Activated T-helper 1 cell treated with Interleukin-2 at 50 U/mL for 16 hours (primary cell): ENCODE measurements at regions not wholly inside any gene's neighbourhood (a gene's known extent, or its start where the extent isn't known, plus 50 kb on each side); places are given as distances from the start of the nearest gene placed in this dataset.
"Not testable (repeated sequence)": the region's sequence is repeated elsewhere in the genome, so short reads cannot be mapped to it uniquely, and the experiment has no call there.

Experiments
- DNase-seq: peaks from one replicate; pipeline ENCODE4 v3.0.0-alpha.2; 2020; ENCODE audit warnings: low read depth

DNA sequence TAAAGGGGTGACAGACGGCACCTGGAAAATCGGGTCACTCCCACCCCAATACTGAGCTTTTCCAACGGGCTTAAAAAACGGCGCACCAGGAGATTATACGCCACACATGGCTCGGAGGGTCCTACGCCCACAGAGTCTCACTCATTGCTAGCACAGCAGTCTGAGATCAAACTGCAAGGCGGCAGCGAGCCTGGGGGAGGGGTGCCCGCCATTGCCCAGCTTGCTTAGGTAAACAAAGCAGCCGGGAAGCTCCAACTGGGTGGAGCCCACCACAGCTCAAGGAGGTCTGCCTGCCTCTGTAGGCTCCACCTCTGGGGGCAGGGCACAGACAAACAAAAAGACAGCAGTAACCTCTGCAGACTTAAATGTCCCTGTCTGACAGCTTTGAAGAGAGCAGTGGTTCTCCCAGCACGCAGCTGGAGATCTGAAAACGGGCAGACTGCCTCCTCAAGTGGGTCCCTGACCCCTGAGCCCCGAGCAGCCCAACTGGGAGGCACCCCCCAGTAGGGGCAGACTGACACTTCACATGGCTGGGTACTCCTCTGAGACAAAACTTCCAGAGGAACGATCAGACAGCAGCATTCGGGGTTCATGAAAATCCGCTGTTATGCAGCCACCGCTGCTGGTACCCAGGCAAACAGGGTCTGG, 162.8 kb upstream of the GJE1 start:
- not testable (repeated sequence) for DNase-seq

DNA sequence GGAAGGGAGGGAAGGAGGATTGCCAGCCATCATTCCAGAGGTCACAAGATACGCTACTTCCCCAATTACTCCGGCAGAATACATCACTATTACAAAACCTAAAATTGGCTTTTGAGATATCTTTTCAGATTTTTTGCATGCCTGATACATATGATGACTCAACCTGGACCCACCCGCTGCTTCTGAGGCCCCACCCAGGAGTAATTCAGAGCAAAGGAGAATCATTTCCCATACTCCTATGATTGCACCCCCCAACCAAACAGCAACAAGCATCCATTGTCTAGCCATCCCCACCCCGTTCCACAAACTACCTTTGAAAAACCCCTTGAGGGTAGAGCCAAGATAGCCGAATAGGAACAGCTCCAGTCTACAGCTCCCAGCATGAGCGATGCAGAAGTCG, 163.5 kb upstream of the GJE1 start:
- no peak for DNase-seq

DNA sequence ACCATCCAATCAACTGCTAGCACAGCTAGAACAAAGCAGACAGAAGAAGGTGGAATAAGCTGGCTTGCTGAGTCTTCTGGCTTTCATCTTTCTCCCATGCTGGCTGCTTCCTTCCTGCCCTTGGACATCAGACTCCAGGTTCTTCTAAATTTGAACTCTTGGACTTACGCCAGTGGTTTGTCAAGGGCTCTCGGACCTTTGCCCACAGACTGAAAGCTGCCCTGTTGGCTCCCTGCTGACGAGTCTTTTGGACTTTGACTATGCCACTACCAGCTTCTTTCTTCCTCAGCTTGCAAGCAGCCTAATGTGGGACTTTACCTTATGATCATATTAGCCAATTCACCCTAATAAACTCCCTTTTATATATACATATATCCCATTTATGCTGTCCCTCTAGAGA, 164.1 kb upstream of the GJE1 start:
- DNase-seq: no peak

DNA sequence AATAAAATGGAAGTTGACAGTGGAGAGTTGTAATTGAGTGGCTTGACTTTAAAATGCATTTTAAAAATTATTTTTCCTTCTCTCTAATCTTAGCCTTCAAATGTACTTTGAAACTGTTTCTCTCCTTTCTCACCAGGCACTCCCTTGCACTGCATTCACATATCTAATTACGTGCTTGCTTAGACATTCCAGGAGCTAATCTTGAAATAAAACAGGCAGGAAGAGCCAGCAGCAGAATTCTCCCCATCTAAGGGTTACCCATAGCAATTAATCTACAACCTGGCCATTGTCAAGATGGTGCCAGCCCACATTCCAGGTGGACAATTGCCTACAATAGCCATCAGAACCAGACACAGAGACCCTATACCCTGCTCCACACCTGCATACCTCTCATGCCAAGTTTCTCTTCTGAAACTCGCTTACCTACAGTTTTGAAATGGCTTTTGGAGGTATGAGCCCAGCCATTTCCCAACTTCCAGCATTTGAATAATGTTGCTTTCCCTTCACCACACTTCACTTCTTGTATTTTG, 167.6 kb upstream of the GJE1 start:
- DNase-seq: no peak

DNA sequence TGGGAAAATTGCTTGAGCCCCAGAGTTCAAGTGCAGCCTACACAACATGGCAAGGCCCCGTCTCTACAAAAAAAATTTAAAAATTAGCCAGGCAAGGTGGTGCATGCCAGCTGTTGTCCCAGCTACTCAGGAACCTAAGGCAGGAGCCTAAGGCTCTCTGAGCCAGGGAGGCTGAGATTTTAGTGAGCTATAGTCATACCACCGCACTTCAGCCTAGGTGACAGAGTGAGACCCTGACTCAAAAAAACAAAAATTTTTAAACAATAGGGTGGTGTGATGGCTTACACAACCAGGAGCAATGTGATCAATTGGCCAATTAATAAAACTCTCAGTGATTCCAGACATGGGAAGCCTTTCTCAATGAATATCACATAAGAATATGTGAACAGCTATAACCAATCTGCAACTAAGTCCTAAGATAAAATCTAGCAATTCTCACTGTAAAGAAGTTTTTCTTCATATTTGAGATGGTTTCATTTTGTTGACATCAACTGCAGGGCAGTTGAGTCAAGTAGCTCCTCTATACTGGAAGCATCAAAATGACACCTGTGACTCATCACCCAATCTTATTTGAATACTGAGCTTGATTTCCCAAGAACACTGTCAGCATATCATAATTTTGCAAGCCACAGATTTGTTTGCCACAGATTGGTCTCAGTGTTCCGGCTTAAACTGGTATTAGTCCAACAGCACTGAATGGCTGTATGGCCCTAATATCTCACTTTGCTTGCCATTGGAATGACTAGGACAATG, 169.0 kb upstream of the GJE1 start:
- no peak for DNase-seq

DNA sequence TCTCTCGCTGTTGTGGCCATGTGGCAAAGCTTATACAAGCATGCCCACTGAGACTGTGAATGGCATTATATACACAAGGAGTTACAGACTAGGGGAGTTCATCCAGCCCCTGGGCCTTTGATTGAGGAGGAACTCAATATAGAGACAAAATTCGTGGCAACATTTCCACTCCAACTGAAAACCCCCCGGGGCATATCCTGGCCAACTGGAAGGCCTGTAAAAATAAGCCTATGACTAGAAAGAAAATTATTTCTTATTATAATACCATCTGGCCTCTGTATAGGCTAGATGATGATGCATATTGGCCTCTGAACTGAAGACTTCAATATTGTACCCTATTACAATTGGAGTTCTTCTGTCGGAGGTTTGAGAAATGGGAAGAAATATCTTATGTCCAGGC, 175.5 kb upstream of the GJE1 start:
- no peak for DNase-seq

DNA sequence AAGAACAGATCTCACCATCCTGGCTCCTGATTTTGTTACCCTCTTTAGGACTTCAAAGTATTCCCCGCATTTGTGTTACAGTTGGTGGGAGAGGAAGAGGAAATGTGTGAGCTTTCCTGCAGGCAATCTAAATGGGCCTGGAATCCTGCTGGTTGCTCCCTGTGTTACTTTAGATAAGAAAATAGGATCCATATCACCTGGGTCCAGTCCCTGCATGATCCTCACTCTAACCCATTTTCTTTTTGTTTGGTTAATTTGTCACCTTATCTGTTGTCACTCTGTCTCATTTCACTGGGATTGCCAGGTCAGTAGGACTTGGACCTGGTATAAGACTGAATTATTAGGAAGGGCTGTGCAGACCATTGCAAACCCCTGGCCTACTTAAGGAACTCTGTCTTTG, 175.9 kb upstream of the GJE1 start:
- no peak for DNase-seq

DNA sequence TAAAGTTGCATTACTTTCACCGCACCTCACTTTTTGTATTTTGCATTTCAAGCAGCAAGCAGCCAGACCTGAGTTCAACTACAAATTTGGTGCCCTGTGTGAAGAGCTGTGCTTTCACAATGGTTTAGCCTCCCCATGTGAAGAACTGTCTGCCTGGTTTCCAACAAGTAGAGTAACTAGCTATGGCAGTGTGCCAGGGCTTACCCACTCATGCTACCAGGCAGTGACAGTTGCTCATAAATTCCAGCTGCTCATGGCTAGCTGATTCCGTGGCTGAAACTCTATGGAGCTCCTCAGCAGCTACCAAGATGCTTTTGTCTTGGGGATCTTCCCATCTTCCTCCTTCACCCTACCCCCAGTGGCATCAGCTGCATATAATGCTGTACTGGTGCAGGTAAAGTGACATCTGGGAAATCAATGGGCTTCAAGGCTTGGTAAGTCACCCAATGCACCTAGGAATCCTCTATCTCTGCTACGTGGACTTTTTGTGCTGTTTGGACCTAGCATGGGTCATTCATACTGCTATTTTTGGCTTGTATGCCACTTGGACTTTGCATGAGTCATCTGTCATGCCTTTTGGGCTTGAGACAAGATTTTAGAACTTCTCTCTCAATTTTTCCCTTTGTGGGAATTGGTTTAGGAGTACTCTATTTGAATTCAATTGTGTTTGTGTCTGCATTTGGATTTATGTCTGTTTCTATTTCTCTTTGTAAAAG, 176.5 kb upstream of the GJE1 start:
- DNase-seq: no peak

DNA sequence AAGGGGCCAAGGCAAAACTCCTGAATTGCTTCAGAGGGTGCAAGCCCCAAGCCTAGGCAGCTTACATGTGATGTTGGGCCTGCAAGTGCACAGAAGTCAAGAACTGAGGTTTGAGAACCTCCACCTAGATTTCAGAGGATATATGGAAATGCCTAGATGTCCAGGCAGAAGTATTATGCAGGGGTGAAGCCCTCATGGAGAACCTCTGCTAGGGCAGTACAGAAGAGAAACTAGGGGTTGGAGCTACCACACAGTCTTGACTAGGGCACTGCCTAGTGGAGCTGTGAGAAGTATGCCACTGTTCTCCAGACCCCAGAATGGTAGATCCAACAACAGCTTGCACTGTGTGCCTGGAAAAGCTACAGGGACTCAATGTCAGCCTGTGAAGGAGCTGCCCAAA, 179.7 kb upstream of the GJE1 start:
- DNase-seq: no peak

DNA sequence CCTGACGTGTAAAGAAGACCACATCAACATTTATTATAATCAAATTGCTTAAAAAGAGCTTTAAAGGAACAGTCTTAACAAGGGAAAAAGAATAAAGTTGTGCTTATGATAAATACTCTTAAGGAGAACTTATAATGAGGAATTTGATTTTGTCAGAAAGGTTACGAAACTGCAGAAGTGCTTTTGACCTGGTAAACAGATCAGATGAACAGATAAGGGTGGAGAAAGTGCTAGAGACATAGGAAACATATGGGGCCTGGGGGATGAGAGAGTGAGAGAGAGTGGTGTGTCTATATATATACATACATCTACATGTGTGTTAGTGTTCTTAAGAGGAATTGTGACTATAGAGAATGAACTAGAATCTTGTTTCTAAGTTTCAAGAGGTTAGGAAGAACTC, 186.2 kb upstream of the GJE1 start:
- no peak for DNase-seq

DNA sequence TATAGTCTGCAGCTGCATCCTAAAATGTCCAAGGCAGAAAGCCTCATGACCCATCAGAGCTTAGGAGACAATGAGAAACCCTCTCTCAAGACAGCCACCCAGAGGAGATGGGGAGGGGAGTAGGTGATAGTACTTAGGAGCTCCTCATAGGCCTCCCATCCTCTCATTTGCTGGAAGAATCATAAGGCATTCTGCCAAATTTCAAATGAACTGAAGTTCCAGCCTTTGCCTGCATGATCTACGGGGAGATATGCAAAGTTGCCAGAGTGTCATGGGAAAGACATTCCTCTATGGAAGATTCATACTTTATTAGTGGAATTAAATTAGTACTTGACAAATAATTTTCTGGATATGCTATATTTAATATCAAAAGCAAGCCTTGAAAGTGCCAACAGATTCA, 194.1 kb upstream of the GJE1 start:
- DNase-seq: no peak

DNA sequence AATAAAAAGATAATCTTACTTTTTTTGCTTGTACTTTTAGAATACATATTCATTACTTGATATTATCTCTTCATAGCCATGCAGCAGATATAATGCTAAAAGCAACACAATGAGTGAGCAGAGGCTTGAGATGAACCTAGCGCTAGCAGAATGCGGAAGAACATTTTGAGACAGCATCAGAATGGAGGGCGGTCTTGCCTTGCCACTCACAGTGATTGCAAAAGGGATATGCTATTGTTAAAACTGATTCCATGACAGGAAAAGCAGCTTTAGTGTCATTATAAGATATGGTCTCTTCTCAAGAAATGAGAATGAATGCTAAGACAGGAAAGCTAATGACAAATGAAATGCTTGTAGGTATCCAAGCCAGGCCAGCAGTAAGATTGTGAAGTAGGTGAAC, 200.0 kb upstream of the GJE1 start:
- no peak for DNase-seq

DNA sequence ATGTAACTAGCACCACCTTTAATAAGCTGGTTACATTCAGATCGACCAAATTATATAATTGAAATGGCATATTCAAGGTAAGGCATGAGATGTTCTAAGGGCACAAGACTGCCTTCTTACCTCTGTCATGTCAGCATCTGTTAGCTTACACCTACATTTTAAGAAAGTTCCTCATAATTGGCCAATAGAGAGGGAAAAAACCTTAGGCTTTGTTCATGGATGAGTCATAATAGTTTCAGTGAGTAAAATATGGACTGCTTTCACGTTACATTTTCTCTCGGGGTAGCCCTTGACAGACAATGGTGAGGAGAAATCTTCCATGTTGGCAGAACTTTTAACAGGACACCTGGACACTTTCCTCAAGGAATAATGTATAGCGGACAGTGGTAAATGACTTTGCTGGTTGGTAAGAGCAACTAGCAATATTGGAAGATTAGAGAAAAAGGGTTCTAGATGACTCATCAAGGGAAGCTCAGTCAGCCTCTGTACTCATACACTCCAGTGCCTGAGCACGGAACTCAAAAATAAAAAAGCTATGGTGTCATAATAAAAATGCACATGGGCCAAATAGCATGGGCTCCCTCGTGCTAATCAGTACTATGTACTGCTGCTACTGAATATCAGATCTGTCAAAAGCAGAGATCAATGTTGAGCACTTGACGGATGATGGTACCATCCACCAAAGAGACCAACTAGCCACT, 206.4 kb upstream of the GJE1 start:
- not testable (repeated sequence) for DNase-seq

DNA sequence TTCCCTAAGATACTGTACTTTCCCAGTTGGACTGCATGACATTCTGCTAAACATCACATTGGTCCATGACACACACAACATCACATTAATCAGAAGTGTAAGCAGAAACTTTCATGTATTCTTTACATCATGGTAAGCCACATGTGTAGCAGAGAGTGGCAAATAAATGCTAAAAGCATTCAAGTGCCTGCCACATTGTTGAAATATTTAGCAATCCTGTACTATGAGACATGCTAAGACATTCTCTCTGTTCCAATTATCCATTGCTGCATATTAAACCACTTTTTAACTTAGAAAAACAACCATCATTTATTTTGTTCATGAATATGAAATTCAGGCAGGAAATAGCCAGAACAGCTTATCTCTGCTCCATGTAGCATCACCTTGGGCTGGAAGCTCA, 207.7 kb upstream of the GJE1 start:
- no peak for DNase-seq

DNA sequence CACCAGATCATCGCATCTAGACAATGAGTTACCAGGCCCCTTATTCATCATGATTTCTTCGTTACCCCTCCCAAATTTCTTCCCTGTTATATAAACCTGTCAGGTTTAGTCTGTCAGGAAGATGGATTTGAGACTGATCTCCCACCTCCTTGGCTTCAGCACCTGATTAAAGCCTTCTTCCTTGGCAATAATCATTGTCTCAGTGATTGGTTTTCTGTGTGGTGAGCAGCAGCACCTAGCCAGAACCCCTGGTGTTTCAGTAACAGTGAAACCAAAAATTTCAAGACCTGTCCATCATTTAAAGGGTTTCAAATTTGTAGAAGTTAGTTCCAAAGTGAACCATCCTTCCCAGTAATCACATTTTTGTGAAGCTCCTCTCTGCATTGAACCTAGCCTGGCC, 209.8 kb upstream of the GJE1 start:
- no peak for DNase-seq

DNA sequence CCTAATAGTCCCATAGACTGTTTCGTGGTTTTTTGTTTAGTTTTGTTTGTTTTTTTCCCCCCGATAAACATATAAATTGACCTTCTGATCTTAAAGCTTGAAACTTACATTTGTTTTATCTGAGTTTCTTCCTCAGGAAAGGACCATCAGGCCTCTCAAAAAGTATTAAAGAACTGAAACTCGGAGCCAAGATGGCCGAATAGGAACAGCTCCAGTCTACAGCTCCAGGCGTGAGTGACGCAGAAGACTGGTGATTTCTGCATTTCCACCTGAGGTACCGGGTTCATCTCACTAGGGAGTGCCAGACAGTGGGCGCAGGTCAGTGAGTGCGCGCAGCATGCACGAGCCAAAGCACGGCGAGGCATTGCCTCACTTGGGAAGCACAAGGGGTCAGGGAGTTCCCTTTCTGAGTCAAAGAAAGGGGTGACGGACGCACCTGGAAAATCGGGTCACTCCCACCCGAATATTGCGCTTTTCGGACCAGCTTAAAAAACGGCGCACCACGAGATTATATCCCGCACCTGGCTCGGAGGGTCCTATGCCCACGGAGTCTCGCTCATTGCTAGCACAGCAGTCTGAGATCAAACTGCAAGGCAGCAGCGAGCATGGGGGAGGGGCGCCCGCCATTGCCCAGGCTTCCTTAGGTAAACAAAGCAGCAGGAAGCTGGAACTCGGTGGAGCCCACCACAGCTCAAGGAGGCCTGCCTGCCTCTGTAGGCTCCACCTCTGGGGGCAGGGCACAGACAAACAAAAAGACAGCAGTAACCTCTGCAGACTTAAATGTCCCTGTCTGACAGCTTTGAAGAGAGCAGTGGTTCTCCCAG, 215.8 kb upstream of the GJE1 start:
- not testable (repeated sequence) for DNase-seq

DNA sequence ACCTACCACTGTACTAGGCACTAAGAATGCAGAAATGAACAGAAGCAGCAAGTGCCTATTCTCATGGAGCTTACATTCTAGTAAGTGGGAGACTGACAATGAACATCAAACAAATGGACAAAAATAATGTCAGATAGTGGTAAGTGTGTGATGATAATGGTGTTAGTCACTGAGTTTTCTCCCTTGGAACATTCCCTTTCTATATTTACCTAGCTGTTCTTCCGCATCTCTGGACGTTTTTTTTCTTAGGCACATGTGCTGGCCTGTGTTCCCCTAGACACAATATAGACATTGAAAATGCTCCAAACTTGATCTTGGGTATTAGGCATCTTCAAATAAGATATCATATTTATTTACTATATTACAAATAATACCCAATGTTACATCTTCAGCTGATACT, 218.1 kb upstream of the GJE1 start:
- no peak for DNase-seq

DNA sequence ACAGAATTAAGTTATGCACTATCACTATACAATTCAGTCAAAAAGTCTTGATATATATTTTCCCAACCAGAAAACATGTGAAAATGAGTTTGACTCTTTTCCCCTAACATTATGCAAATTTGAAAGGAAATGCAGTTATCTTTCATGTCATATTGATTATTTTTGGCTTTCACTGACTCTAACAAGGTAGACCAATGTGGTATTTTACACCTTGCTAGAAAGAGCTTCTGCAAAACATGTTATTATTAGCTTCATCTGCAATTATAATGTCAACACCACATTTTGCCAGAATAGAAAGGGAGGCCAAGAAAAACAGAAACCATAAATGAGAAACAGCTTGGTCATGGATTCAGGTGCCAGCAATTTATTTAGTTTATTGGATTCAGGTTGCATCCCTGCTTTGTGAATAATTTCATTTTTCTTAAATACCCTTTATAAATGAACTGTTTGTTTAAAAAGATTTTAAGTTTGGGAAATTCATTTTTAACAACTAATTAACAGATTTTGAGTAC, 226.1 kb upstream of the GJE1 start:
- DNase-seq: no peak

DNA sequence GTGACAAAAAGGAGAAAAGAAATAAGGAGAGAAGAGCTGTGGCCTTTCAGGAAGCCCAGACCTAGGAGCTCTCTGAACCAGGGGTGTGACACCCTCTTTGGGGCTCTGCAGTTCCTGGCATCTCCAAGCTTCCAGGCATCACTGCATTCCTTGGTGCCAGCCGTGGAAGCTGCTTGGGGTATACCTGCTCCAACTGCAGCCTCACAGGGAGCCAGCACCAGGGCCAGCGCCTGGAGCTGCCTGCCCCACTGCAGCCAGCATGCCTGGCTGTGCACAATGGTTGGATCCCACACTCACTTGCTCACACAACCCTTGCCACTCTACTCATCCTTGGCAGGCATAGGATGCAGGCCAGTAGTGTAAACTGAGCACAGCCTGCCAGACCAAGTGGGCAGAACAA, 242.1 kb upstream of the GJE1 start:
- no peak for DNase-seq

DNA sequence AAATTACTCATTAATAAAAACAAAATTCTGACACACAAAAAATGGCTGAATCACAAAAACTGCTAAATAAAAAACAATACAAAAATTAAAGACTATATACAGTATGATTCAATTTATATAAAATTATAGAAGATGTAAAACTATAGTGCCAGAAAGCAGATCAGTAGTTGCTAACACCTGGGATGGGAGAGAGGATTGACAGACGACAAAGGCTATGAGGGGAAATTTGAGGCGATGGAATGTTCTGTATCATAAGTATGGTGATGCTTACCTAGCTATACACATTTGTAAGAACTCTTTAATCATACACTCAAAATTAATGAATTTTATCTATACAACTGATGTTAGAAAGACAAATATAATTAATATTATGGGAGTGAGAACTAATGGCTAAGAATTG, 247.9 kb upstream of the GJE1 start:
- no peak for DNase-seq

DNA sequence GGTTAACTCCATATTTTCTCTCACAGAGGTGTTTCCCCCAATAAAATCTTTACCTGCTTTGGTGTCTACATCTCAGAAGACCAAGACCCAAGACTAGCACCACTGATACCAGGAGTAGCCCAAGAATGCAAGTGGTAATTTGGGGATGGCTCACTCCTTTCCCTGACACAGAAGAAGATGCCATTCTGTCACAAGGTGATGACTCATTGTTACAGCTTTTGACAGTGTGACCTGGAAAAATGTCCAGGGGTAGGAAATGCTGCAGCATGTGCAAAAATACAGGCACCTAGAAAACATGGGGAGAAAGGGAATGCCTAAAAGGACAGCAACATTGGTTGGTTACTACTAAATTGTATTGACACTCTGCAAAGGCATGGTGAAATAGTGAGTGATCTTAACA, 254.0 kb upstream of the GJE1 start:
- DNase-seq: no peak
